ENCODE measurements at regions not wholly inside any gene's neighbourhood (a gene's known extent, or its start where the extent isn't known, plus 50 kb on each side); places are given as distances from the start of the nearest gene placed in this dataset.

- TF ChIP-seq, protein P1, sequence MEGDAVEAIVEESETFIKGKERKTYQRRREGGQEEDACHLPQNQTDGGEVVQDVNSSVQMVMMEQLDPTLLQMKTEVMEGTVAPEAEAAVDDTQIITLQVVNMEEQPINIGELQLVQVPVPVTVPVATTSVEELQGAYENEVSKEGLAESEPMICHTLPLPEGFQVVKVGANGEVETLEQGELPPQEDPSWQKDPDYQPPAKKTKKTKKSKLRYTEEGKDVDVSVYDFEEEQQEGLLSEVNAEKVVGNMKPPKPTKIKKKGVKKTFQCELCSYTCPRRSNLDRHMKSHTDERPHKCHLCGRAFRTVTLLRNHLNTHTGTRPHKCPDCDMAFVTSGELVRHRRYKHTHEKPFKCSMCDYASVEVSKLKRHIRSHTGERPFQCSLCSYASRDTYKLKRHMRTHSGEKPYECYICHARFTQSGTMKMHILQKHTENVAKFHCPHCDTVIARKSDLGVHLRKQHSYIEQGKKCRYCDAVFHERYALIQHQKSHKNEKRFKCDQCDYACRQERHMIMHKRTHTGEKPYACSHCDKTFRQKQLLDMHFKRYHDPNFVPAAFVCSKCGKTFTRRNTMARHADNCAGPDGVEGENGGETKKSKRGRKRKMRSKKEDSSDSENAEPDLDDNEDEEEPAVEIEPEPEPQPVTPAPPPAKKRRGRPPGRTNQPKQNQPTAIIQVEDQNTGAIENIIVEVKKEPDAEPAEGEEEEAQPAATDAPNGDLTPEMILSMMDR (IDR thresholded peaks at IDR 0.05): no peak
- TF ChIP-seq POLR2A (IDR thresholded peaks at IDR 0.05): no peak
Measured at GRCh38 chr3:96467639-96468038, 346.8 kb upstream of the EPHA6 start.

Data from esophagus squamous epithelium (tissue), 4 donors.